ENCODE measurements at regions not wholly inside any gene's neighbourhood (a gene's known extent, or its start where the extent isn't known, plus 50 kb on each side); places are given as distances from the start of the nearest gene placed in this dataset.
"Not testable (repeated sequence)": the region's sequence is repeated elsewhere in the genome, so short reads cannot be mapped to it uniquely, and the experiment has no call there.

DNA sequence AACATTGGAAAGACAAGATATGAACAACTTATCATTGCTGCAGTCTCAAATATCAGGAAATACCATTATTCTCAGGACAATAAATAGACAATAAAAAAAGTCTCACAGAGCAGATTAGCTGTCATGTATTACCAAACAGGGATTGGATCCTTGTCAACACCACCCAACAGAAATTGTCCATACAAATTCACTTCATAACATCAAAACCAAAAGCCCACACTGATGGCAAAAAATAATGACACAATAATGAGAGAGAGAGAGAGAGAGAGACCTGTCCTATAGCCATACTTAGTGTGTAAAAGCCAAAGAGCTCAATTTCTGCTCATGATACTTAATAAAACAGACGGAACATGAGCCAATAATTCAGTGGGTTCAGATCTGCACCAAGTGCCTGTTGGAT is 96.5 kb downstream of the PPIAL4G start:
- peaks cover 5% of the 10 kb centered on the region for H3K4me1 Mint-ChIP-seq (ENCODE audit: unreplicated experiment)
- no peaks in the 10 kb centered on the region for H3K36me3 Mint-ChIP-seq (ENCODE audit: unreplicated experiment)
- no peak overlapping the region for H3K27ac Mint-ChIP-seq (ENCODE audit: unreplicated experiment)
- no peaks in the 10 kb centered on the region for H3K9me3 Mint-ChIP-seq (ENCODE audit: unreplicated experiment)
- peaks cover 2% of the 10 kb centered on the region for H3K27me3 Mint-ChIP-seq (ENCODE audit: unreplicated experiment)
- no peak overlapping the region for H3K4me3 Mint-ChIP-seq (ENCODE audit: unreplicated experiment)
- TF ChIP-seq, protein P1, sequence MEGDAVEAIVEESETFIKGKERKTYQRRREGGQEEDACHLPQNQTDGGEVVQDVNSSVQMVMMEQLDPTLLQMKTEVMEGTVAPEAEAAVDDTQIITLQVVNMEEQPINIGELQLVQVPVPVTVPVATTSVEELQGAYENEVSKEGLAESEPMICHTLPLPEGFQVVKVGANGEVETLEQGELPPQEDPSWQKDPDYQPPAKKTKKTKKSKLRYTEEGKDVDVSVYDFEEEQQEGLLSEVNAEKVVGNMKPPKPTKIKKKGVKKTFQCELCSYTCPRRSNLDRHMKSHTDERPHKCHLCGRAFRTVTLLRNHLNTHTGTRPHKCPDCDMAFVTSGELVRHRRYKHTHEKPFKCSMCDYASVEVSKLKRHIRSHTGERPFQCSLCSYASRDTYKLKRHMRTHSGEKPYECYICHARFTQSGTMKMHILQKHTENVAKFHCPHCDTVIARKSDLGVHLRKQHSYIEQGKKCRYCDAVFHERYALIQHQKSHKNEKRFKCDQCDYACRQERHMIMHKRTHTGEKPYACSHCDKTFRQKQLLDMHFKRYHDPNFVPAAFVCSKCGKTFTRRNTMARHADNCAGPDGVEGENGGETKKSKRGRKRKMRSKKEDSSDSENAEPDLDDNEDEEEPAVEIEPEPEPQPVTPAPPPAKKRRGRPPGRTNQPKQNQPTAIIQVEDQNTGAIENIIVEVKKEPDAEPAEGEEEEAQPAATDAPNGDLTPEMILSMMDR (IDR thresholded peaks at IDR 0.05): no peak
- DNase-seq (ENCODE audit: extremely low spot score, unreplicated experiment): no peak

DNA sequence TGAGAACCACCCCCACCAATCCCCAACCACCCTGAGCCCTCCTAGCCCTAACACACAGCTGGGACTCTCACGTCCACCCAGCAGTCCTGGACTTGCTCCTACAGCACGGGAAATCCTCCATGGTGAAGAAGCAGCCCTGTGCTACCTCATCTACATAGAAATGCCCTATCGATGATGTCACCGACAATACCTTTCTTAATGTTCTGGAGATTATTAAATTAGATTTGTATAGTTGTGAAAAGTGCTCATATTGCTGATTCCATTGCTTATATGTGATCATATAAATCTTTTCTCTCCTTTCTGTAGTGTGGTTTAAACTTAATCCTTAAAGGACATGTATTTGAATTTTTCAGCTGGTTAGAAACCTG is 97.1 kb downstream of the PPIAL4G start:
- H3K4me1 Mint-ChIP-seq (ENCODE audit: unreplicated experiment); H3K27me3 Mint-ChIP-seq (ENCODE audit: unreplicated experiment); DNase-seq (ENCODE audit: extremely low spot score, unreplicated experiment); H3K27ac Mint-ChIP-seq (ENCODE audit: unreplicated experiment); H3K9me3 Mint-ChIP-seq (ENCODE audit: unreplicated experiment); H3K36me3 Mint-ChIP-seq (ENCODE audit: unreplicated experiment); H3K4me3 Mint-ChIP-seq (ENCODE audit: unreplicated experiment): not testable (repeated sequence)

GRCh38 chr1:148385371-148386030 is 97.6 kb downstream of the PPIAL4G start:
- Mint-ChIP-seq H3K27ac (ENCODE audit: unreplicated experiment) (no peak overlapping the region), H3K9me3 (ENCODE audit: unreplicated experiment) (no peaks in the 10 kb centered on the region), H3K36me3 (ENCODE audit: unreplicated experiment) (no peaks in the 10 kb centered on the region), H3K4me1 (ENCODE audit: unreplicated experiment) (peaks cover 5% of the 10 kb centered on the region), H3K4me3 (ENCODE audit: unreplicated experiment) (no peak overlapping the region), H3K27me3 (ENCODE audit: unreplicated experiment) (peaks cover 2% of the 10 kb centered on the region)
- TF ChIP-seq, protein P1 (IDR thresholded peaks at IDR 0.05): no peak
- DNase-seq (ENCODE audit: extremely low spot score, unreplicated experiment): no peak

DNA sequence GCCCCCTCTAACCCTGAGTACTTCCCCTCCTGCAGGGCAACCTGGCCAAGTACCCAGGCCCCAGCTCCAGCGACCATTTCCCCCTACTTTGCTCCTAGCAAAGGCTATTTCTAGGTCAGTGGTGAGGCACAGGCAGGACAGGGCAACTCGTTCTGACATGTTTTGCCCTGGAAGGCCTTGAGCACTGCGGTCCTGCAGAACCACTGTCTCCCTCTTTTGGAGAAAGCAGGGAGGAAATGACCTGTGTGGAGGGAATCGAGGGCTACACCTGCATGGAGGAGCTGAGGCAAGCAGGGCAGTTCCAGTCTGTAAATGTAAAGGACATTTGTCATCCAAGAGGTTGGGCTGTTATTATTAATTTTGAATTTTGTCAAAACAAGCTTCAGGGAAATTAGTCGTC is 99.1 kb downstream of the PPIAL4G start:
- Mint-ChIP-seq H3K4me3 (ENCODE audit: unreplicated experiment) (no peak overlapping the region), H3K27ac (ENCODE audit: unreplicated experiment) (no peak overlapping the region), H3K27me3 (ENCODE audit: unreplicated experiment) (peaks cover 2% of the 10 kb centered on the region), H3K36me3 (ENCODE audit: unreplicated experiment) (no peaks in the 10 kb centered on the region), H3K9me3 (ENCODE audit: unreplicated experiment) (no peaks in the 10 kb centered on the region), H3K4me1 (ENCODE audit: unreplicated experiment) (peaks cover 8% of the 10 kb centered on the region)
- no peak for DNase-seq (ENCODE audit: extremely low spot score, unreplicated experiment)
- TF ChIP-seq, protein P1 (IDR thresholded peaks at IDR 0.05): no peak

GRCh38 chr1:148379697-148380096 is 103.4 kb downstream of the PPIAL4G start:
- TF ChIP-seq, protein P1 (IDR thresholded peaks at IDR 0.05): no peak
- no peak for DNase-seq (ENCODE audit: extremely low spot score, unreplicated experiment)
- Mint-ChIP-seq H3K4me1 (ENCODE audit: unreplicated experiment) (peaks cover 3% of the 10 kb centered on the region), H3K27ac (ENCODE audit: unreplicated experiment) (no peak overlapping the region), H3K27me3 (ENCODE audit: unreplicated experiment) (no peaks in the 10 kb centered on the region), H3K36me3 (ENCODE audit: unreplicated experiment) (no peaks in the 10 kb centered on the region), H3K9me3 (ENCODE audit: unreplicated experiment) (no peaks in the 10 kb centered on the region), H3K4me3 (ENCODE audit: unreplicated experiment) (no peak overlapping the region)

DNA sequence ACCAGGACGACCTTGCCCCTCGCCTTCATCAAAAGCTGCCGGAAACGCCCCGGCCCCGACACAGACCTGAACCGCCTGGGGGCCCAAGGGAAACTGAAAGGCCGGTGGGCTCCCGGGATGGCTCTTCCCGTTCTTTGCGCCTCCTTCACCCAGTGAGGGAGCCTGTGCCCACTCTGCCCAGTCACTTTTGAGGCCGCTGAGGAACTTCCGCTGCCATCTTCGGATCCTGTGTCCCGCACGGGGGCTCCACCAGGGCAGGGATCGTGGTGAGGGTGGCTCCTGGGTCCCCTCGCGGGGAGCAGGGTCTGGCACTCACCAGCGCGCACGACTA is 104.0 kb downstream of the PPIAL4G start:
- no peaks in the 10 kb centered on the region for H3K9me3 Mint-ChIP-seq (ENCODE audit: unreplicated experiment)
- no peak overlapping the region for H3K27ac Mint-ChIP-seq (ENCODE audit: unreplicated experiment)
- no peak overlapping the region for H3K4me3 Mint-ChIP-seq (ENCODE audit: unreplicated experiment)
- no peaks in the 10 kb centered on the region for H3K27me3 Mint-ChIP-seq (ENCODE audit: unreplicated experiment)
- TF ChIP-seq, protein P1 (IDR thresholded peaks at IDR 0.05): no peak
- DNase-seq (ENCODE audit: extremely low spot score, unreplicated experiment): no peak
- peaks cover 3% of the 10 kb centered on the region for H3K4me1 Mint-ChIP-seq (ENCODE audit: unreplicated experiment)
- no peaks in the 10 kb centered on the region for H3K36me3 Mint-ChIP-seq (ENCODE audit: unreplicated experiment)

DNA sequence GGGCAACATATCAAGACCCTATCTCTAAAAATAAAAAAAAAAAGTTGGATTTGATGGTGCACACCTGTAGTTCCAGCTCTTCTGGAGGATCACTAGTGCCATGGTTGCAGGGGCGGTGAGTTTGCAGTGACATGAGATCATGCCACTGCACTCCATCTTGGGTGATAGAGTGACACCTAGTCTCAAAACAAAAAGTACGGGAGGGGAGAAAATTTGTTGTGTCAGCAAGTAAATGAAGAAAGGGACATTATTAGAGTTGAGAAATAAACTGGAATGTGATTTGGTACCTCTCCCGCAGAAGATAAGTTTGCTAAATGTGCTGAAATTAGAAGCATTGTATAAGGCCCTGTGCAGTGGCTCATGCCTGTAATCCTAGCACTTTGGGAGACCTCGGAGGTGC is 105.1 kb downstream of the PPIAL4G start:
- H3K27ac Mint-ChIP-seq (ENCODE audit: unreplicated experiment); H3K27me3 Mint-ChIP-seq (ENCODE audit: unreplicated experiment); DNase-seq (ENCODE audit: extremely low spot score, unreplicated experiment); H3K4me1 Mint-ChIP-seq (ENCODE audit: unreplicated experiment); H3K4me3 Mint-ChIP-seq (ENCODE audit: unreplicated experiment); H3K36me3 Mint-ChIP-seq (ENCODE audit: unreplicated experiment); H3K9me3 Mint-ChIP-seq (ENCODE audit: unreplicated experiment): not testable (repeated sequence)

- H3K27ac Mint-ChIP-seq (ENCODE audit: unreplicated experiment); H3K4me3 Mint-ChIP-seq (ENCODE audit: unreplicated experiment); H3K36me3 Mint-ChIP-seq (ENCODE audit: unreplicated experiment); H3K9me3 Mint-ChIP-seq (ENCODE audit: unreplicated experiment); H3K27me3 Mint-ChIP-seq (ENCODE audit: unreplicated experiment); DNase-seq (ENCODE audit: extremely low spot score, unreplicated experiment): not testable (repeated sequence)
- H3K4me1 Mint-ChIP-seq (ENCODE audit: unreplicated experiment): peaks cover 10% of the 10 kb centered on the region
Observed at GRCh38 chr1:148377045-148377444, 106.1 kb downstream of the PPIAL4G start.

Measured in osteocyte (in vitro differentiated cells).